SKM-1 treated with dmso at 0.1 percent for 144 hours (cell line): ENCODE measurements at regions not wholly inside any gene's neighbourhood (a gene's known extent, or its start where the extent isn't known, plus 50 kb on each side); places are given as distances from the start of the nearest gene placed in this dataset.

Source experiments
- DNase-seq: peaks from one replicate; lab custom pipeline; 2025; ENCODE audit not compliant: unreplicated experiment; lab: John Stamatoyannopoulos, UW

GRCh38 chr1:191870490-191870889, 287.8 kb upstream of the RGS18 start:
- DNase-seq = no peak

GRCh38 chr1:191875994-191876393, 282.3 kb upstream of the RGS18 start:
- DNase-seq = no peak

- DNase-seq = no peak
These were observed 281.6 kb upstream of the RGS18 start for GRCh38 chr1:191876631-191877030.

- DNase-seq = no peak
These were observed 275.4 kb upstream of the RGS18 start for GRCh38 chr1:191882870-191883269.

GRCh38 chr1:191886977-191887376, 271.3 kb upstream of the RGS18 start:
- DNase-seq = no peak

GRCh38 chr1:191888996-191889622, 269.2 kb upstream of the RGS18 start:
- no peak for DNase-seq

- DNase-seq = no peak
These were observed 268.6 kb upstream of the RGS18 start for GRCh38 chr1:191889623-191890003.

GRCh38 chr1:191890433-191891088, 267.7 kb upstream of the RGS18 start:
- DNase-seq = no peak

- DNase-seq = no peak
These were observed 265.5 kb upstream of the RGS18 start for GRCh38 chr1:191892716-191893115.

GRCh38 chr1:191895049-191895448, 263.2 kb upstream of the RGS18 start:
- no peak for DNase-seq

GRCh38 chr1:191895462-191896058, 262.7 kb upstream of the RGS18 start:
- no peak for DNase-seq

- no peak for DNase-seq
These were observed 261.1 kb upstream of the RGS18 start for GRCh38 chr1:191897134-191897533.

- no peak for DNase-seq
These were observed 256.6 kb upstream of the RGS18 start for GRCh38 chr1:191901651-191902050.

- DNase-seq = no peak
These were observed 253.3 kb upstream of the RGS18 start for GRCh38 chr1:191904991-191905390.

GRCh38 chr1:191905781-191906180, 252.5 kb upstream of the RGS18 start:
- DNase-seq = no peak

GRCh38 chr1:191907121-191907520, 251.1 kb upstream of the RGS18 start:
- DNase-seq = no peak

GRCh38 chr1:191910245-191910644, 248.0 kb upstream of the RGS18 start:
- DNase-seq = no peak

- DNase-seq = no peak
These were observed 245.7 kb upstream of the RGS18 start for GRCh38 chr1:191912517-191912916.

GRCh38 chr1:191913260-191913977, 244.8 kb upstream of the RGS18 start:
- no peak for DNase-seq

- DNase-seq = no peak
These were observed 228.9 kb upstream of the RGS18 start for GRCh38 chr1:191929383-191929782.

- DNase-seq = no peak
These were observed 214.6 kb upstream of the RGS18 start for GRCh38 chr1:191943684-191944083.

- DNase-seq = no peak
These were observed 204.7 kb upstream of the RGS18 start for GRCh38 chr1:191953526-191953925.
